ENCODE measurements at regions not wholly inside any gene's neighbourhood (a gene's known extent, or its start where the extent isn't known, plus 50 kb on each side); places are given as distances from the start of the nearest gene placed in this dataset.
"Not testable (repeated sequence)": the region's sequence is repeated elsewhere in the genome, so short reads cannot be mapped to it uniquely, and the experiment has no call there.

- H3K27me3 Mint-ChIP-seq = no peaks in the 10 kb centered on the region
- no peak overlapping the region for H3K4me3 Mint-ChIP-seq
- H3K9me3 Mint-ChIP-seq = no peaks in the 10 kb centered on the region
- H3K27ac Mint-ChIP-seq = no peak overlapping the region
- peaks cover 1% of the 10 kb centered on the region for H3K4me1 Mint-ChIP-seq (ENCODE audit: low read depth)
- no peaks in the 10 kb centered on the region for H3K36me3 Mint-ChIP-seq (ENCODE audit: low read depth)
- DNase-seq = no peak
Observed at GRCh38 chr10:27372095-27372494, 131.5 kb upstream of the ACBD5 start.

- not testable (repeated sequence) for H3K4me3 Mint-ChIP-seq; H3K9me3 Mint-ChIP-seq; DNase-seq; H3K27ac Mint-ChIP-seq; H3K27me3 Mint-ChIP-seq; H3K4me1 Mint-ChIP-seq (ENCODE audit: low read depth); H3K36me3 Mint-ChIP-seq (ENCODE audit: low read depth)
Observed at GRCh38 chr10:27371375-27371774, 130.8 kb upstream of the ACBD5 start.

- no peaks in the 10 kb centered on the region for H3K27me3 Mint-ChIP-seq
- no peaks in the 10 kb centered on the region for H3K36me3 Mint-ChIP-seq (ENCODE audit: low read depth)
- no peak for DNase-seq
- H3K4me1 Mint-ChIP-seq (ENCODE audit: low read depth) = peaks cover 11% of the 10 kb centered on the region
- no peak overlapping the region for H3K4me3 Mint-ChIP-seq
- H3K9me3 Mint-ChIP-seq = no peaks in the 10 kb centered on the region
- H3K27ac Mint-ChIP-seq = no peak overlapping the region
Observed at GRCh38 chr10:27369880-27370279, 129.3 kb upstream of the ACBD5 start.

GRCh38 chr10:27368706-27369105, 128.1 kb upstream of the ACBD5 start:
- Mint-ChIP-seq H3K9me3 (no peaks in the 10 kb centered on the region), H3K36me3 (ENCODE audit: low read depth) (no peaks in the 10 kb centered on the region), H3K27me3 (no peaks in the 10 kb centered on the region), H3K4me1 (ENCODE audit: low read depth) (peaks cover 11% of the 10 kb centered on the region), H3K4me3 (no peak overlapping the region), H3K27ac (no peak overlapping the region)
- DNase-seq = no peak

GRCh38 chr10:27366769-27367168, 126.2 kb upstream of the ACBD5 start:
- Mint-ChIP-seq H3K36me3 (ENCODE audit: low read depth) (no peaks in the 10 kb centered on the region), H3K27me3 (no peaks in the 10 kb centered on the region), H3K4me3 (no peak overlapping the region), H3K27ac (no peak overlapping the region), H3K9me3 (no peaks in the 10 kb centered on the region), H3K4me1 (ENCODE audit: low read depth) (peaks cover 11% of the 10 kb centered on the region)
- DNase-seq = no peak

- no peaks in the 10 kb centered on the region for H3K27me3 Mint-ChIP-seq
- peaks cover 11% of the 10 kb centered on the region for H3K4me1 Mint-ChIP-seq (ENCODE audit: low read depth)
- no peak for DNase-seq
Observed at GRCh38 chr10:27364028-27364427, 123.4 kb upstream of the ACBD5 start.

GRCh38 chr10:27360581-27361172, 120.1 kb upstream of the ACBD5 start:
- Mint-ChIP-seq H3K36me3 (ENCODE audit: low read depth) (no peaks in the 10 kb centered on the region), H3K27ac (no peak overlapping the region), H3K27me3 (no peaks in the 10 kb centered on the region), H3K4me3 (no peak overlapping the region), H3K9me3 (no peaks in the 10 kb centered on the region), H3K4me1 (ENCODE audit: low read depth) (peaks cover 3% of the 10 kb centered on the region)
- peak; percentile 86 for DNase-seq

More at GRCh38 chr10:27364028-27364427, 123.4 kb upstream of the ACBD5 start:
- no peak overlapping the region for H3K27ac Mint-ChIP-seq
- no peaks in the 10 kb centered on the region for H3K36me3 Mint-ChIP-seq (ENCODE audit: low read depth)
- no peak overlapping the region for H3K4me3 Mint-ChIP-seq
- H3K9me3 Mint-ChIP-seq = no peaks in the 10 kb centered on the region

- Mint-ChIP-seq H3K9me3 (no peaks in the 10 kb centered on the region), H3K4me1 (ENCODE audit: low read depth) (peaks cover 2% of the 10 kb centered on the region)
Observed at GRCh38 chr10:27359792-27360355, 119.3 kb upstream of the ACBD5 start.

GRCh38 chr10:27356738-27357137, 116.1 kb upstream of the ACBD5 start:
- Mint-ChIP-seq H3K27me3 (peaks cover 12% of the 10 kb centered on the region), H3K9me3 (no peaks in the 10 kb centered on the region), H3K4me3 (no peak overlapping the region), H3K36me3 (ENCODE audit: low read depth) (no peaks in the 10 kb centered on the region), H3K4me1 (ENCODE audit: low read depth) (peaks cover 8% of the 10 kb centered on the region), H3K27ac (no peak overlapping the region)
- DNase-seq = no peak

More at GRCh38 chr10:27359792-27360355, 119.3 kb upstream of the ACBD5 start:
- no peak overlapping the region for H3K4me3 Mint-ChIP-seq
- H3K36me3 Mint-ChIP-seq (ENCODE audit: low read depth) = no peaks in the 10 kb centered on the region
- no peaks in the 10 kb centered on the region for H3K27me3 Mint-ChIP-seq
- DNase-seq = no peak
- no peak overlapping the region for H3K27ac Mint-ChIP-seq

GRCh38 chr10:27355918-27356573, 115.4 kb upstream of the ACBD5 start:
- Mint-ChIP-seq H3K27me3 (peaks cover 14% of the 10 kb centered on the region), H3K9me3 (no peaks in the 10 kb centered on the region), H3K4me3 (no peak overlapping the region), H3K27ac (no peak overlapping the region), H3K4me1 (ENCODE audit: low read depth) (peaks cover 8% of the 10 kb centered on the region), H3K36me3 (ENCODE audit: low read depth) (no peaks in the 10 kb centered on the region)
- DNase-seq = no peak

GRCh38 chr10:27354643-27355270, 114.2 kb upstream of the ACBD5 start:
- DNase-seq; H3K4me1 Mint-ChIP-seq (ENCODE audit: low read depth); H3K9me3 Mint-ChIP-seq; H3K27ac Mint-ChIP-seq; H3K36me3 Mint-ChIP-seq (ENCODE audit: low read depth): not testable (repeated sequence)
- H3K27me3 Mint-ChIP-seq = peaks cover 19% of the 10 kb centered on the region
- H3K4me3 Mint-ChIP-seq = peak overlapping the region; percentile 34

GRCh38 chr10:27354100-27354499, 113.5 kb upstream of the ACBD5 start:
- not testable (repeated sequence) for H3K27ac Mint-ChIP-seq; H3K4me1 Mint-ChIP-seq (ENCODE audit: low read depth); H3K9me3 Mint-ChIP-seq; H3K36me3 Mint-ChIP-seq (ENCODE audit: low read depth); DNase-seq
- Mint-ChIP-seq H3K4me3 (peak overlapping the region; percentile 34), H3K27me3 (peaks cover 19% of the 10 kb centered on the region)

- DNase-seq = no peak
- H3K4me3 Mint-ChIP-seq = no peak overlapping the region
- H3K27ac Mint-ChIP-seq = no peak overlapping the region
- peaks cover 29% of the 10 kb centered on the region for H3K4me1 Mint-ChIP-seq (ENCODE audit: low read depth)
- H3K27me3 Mint-ChIP-seq = peaks cover 30% of the 10 kb centered on the region
- H3K36me3 Mint-ChIP-seq (ENCODE audit: low read depth) = no peaks in the 10 kb centered on the region
- H3K9me3 Mint-ChIP-seq = no peaks in the 10 kb centered on the region
Observed at GRCh38 chr10:27349987-27350386, 109.4 kb upstream of the ACBD5 start.

- Mint-ChIP-seq H3K27me3 (peaks cover 29% of the 10 kb centered on the region), H3K4me1 (ENCODE audit: low read depth) (peaks cover 35% of the 10 kb centered on the region)
- H3K27ac Mint-ChIP-seq; H3K36me3 Mint-ChIP-seq (ENCODE audit: low read depth); H3K4me3 Mint-ChIP-seq; DNase-seq; H3K9me3 Mint-ChIP-seq: not testable (repeated sequence)
Observed at GRCh38 chr10:27347827-27348207, 107.2 kb upstream of the ACBD5 start.

- Mint-ChIP-seq H3K9me3 (no peaks in the 10 kb centered on the region), H3K36me3 (ENCODE audit: low read depth) (no peaks in the 10 kb centered on the region), H3K4me3 (peak overlapping the region; percentile 12), H3K4me1 (ENCODE audit: low read depth) (peaks cover 35% of the 10 kb centered on the region), H3K27ac (peak overlapping the region; percentile 88), H3K27me3 (peaks cover 11% of the 10 kb centered on the region)
- no peak for DNase-seq
Observed at GRCh38 chr10:27345455-27345920, 104.9 kb upstream of the ACBD5 start.
